PC-9 (cell line): ENCODE measurements at regions not wholly inside any gene's neighbourhood (a gene's known extent, or its start where the extent isn't known, plus 50 kb on each side); places are given as distances from the start of the nearest gene placed in this dataset.

Experiments used
- CTCF ChIP-seq: fragments of 200-600 bp; sonication (generic); conservative IDR thresholded peaks from 2 replicates; pipeline ENCODE4 v1.6.1; 2017; ENCODE audit warnings: mixed run types, antibody characterized with exemption, mild to moderate bottlenecking, moderate library complexity
- EZH2 ChIP-seq: fragments of 200-600 bp; sonication (generic); IDR thresholded peaks from 2 replicates; pipeline ENCODE4 v1.8.0; 2017; ENCODE audit warnings: antibody characterized with exemption, low read depth

- TF ChIP-seq CTCF (no peak), EZH2 (no peak)
Measured at GRCh38 chr9:17888066-17888465, 309.2 kb downstream of the SH3GL2 start.
